ENCODE measurements at regions not wholly inside any gene's neighbourhood (a gene's known extent, or its start where the extent isn't known, plus 50 kb on each side); places are given as distances from the start of the nearest gene placed in this dataset.
"Not testable (repeated sequence)": the region's sequence is repeated elsewhere in the genome, so short reads cannot be mapped to it uniquely, and the experiment has no call there.

DNA sequence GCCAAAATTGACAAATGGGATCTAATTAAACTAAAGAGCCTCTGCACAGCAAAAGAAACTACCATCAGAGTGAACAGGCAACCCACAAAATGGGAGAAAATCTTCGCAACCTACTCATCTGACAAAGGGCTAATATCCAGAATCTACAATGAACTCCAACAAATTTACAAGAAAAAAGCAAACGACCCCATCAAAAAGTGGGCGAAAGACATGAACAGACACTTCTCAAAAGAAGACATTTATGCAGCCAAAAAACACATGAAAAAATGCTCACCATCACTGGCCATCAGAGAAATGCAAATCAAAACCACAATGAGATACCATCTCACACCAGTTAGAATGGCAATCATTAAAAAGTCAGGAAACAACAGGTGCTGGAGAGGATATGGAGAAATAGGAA, 261.4 kb upstream of the HNRNPA3 start:
- not testable (repeated sequence) for DNase-seq

DNA sequence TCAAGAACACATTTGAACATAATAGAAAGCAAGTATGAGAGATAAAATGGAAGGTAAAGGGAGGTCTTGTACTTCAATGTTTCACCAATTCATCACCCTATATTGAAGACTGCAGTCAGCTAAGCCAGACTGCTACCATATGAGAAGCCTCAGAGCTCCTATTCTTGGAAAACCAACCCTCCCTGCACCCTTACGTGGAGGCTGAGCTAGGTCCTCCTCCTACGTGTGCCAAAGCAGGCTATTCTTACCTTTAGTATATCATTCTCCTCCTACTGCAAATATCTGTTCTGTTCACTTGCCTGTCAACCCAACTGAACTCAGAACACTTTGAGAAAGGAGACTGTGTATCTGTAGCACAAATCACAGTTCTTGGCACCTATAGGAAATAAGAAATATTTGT, 255.8 kb upstream of the HNRNPA3 start:
- DNase-seq: no peak

DNA sequence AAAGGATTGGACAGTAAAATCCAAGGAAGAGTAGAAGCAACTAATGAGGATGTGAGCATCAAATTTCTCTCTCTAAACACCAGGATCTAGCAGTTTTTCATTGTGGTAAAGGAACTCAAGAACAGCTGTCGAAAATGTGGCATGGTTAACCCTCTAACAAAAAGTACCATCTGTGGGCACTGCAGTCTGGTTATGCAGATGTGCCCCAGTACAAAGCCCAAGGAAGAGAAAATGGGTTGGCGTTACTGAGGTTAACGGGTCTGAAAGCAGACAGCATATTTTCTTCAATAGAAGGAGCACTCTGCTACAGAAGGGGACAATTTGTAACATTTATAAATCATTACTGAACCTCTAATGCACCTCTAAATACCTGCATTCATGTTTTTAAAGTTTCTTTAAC, 253.0 kb upstream of the HNRNPA3 start:
- DNase-seq: no peak

DNA sequence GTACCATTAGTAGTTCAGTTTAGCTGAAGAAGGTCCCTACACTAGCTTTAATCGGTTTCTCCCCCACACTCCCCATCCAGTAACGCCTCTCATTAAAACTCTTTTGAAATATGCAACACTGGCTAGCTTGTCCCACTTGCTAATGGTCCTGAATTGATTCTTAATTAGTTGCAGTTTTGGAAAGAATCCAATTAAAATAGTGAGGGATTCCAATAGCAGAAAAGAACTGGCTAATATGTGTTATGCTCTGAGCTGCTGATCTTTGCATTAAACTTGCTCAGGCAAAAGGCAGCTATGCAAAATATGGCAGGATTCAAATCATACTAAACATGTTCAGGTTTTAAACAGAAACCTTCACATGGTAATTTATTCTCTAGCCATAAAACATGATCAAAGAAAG, 252.5 kb upstream of the HNRNPA3 start:
- DNase-seq: no peak

DNA sequence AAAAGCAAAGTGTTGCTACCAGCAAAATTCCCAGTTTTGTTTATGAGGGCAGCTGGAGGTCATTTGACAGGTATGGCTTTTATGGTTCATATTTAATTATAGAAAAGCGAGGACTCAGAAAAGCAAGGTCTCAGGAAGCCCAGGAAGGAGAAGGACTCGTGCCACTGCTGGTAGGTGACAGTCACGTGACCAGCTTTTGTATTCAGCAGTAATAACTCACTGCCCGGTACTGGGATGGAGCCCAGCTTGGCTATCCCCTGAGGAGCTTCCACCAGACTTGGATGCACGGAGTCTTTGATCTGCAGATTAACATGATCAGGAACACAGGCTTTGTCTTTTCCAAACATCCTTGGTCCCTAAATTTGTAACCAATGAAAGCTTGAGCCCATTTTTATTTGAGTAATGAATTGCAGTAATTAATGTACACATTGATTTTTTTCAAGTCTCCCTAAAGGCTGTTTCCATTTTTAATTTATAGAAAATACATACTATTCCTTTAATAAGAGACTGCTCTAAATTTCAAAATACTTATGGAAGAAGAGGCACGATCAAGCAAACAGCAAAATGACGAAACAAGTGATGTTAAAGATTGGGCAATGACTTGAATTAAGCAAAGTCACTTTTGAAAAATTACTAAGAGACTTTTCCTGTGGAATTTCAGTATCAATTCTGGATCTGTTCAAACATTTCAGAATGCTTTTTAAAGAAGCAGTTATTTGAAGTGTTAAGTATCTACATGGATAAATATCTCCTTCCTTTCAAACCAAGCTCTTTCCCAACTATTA, 251.7 kb upstream of the HNRNPA3 start:
- DNase-seq: no peak

DNA sequence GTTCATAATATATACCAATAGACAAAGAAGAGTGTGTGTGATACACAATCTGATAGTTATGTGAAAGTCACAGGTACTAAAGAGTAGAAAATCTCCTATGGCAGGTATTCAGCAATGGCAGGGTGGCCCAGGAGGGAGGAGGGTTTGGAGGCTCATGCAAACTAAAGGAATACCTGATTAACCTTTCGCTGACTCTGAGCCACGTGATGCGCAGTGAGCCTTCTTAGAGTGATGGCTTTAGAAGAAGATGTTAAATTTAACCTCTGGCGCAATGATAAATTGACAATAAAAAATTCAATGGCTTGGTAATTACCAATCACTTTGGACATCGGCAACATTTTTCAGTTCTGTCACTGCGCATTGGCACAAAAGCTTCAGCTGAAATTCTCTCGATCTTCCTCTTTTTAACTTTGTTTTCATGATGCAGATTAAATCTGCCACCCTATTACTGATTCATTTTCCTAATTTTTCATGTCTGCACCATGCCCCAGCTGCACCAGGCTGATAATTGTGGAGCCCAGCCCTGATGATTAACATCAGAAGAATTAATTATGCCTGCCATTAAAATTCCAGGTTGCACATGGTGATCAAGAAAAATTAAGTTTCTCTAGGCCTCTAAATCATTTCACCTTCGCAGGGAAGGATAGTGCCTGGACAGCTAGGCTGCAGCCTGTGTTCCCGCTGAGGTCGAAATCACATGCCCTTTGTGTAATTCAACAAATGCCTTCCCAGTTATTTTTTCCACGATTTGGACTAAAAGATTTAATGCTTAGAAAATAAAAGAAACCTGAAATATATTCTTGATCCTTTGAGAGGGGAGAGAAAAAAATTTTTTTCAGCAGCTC, 250.6 kb upstream of the HNRNPA3 start:
- DNase-seq: no peak

DNA sequence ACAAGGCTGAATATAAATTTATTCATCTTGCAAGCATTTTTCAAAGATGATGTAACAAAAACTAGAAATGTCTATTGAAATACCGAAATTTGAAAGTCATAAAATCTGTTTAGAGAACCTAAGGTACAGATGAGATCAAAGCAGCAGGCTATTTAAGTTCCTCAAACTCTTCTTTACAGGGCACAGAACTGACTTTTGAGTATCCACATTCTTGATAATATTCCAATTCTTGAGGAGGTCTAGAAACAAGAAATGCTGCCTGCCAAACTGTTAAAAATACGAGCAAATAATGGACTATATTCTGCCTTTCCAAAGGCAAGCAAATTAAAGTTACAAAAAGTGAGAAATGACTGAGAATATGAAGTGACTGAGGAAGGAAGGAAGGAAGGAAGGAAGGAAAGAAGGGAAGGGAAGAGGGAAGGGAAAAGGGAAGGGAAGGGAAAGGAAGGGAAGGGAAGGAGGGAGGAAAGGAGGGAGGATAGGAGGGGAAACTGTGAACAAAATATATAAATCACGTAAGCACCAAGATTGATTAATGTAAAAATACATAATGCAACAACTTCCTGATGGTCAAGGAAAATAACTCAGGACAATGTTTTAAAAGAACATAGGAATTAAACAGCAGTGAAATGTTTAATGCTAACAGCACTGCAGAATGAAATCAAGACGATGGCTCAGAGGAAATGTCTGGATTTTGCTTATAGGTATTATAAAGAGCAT, 248.9 kb upstream of the HNRNPA3 start:
- no peak for DNase-seq

DNA sequence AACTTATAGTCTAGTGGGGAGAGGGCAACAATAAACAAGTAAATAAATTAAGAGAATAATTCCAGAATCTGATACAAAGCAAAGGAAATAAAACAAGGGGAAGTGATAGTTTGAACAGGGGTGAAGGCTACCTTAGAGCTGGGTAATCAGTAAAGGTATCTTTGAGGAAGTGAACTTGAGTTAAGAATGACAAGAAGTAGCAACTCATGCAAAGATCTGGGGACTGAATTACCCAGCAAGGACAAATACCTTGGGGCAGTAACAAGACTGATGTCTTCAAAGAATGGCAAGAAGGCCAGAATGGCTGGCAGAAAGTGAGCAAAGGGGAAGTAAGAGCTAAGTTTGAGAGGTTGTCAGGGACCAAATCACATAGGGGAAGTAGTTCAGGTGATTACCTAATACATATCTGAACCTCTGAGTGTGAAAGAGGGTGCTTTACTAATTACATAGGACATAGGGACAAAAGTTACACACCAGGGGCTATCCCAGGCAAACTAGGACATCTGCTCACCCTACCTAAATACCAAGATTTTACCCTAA, 244.6 kb upstream of the HNRNPA3 start:
- DNase-seq: no peak

DNA sequence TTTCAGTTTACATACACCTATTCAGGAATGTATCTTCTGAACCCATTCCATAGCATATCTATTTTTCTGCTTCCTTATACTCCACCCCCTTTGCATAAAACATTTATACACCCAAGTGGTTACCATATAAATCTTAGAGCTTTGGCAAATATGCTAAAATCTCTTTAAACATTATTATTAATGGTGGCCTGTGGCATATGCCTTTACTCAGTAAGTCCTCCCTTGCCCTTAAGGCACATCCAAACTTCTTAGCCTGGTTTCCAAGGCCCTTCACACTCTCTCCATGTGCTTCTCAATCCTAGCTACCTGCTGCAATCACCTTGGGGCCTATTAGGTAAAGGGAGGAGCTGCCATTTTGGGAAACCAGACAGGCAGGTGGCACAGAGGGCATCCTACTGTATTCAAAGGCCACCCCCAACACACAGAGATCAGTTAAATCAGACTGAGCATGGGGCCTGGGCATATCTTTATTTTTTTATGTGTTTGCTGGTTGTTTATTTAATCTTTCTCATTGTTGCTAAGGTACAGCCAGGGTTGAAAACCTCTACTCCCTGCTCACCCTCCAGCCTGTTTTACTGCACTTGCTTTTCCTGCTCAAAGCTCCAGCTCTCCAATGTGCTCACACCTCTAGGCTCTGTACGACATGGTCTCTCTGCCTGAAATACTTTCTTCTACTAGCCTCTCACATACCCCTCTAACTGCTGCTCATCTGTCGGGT, 242.8 kb upstream of the HNRNPA3 start:
- no peak for DNase-seq

DNA sequence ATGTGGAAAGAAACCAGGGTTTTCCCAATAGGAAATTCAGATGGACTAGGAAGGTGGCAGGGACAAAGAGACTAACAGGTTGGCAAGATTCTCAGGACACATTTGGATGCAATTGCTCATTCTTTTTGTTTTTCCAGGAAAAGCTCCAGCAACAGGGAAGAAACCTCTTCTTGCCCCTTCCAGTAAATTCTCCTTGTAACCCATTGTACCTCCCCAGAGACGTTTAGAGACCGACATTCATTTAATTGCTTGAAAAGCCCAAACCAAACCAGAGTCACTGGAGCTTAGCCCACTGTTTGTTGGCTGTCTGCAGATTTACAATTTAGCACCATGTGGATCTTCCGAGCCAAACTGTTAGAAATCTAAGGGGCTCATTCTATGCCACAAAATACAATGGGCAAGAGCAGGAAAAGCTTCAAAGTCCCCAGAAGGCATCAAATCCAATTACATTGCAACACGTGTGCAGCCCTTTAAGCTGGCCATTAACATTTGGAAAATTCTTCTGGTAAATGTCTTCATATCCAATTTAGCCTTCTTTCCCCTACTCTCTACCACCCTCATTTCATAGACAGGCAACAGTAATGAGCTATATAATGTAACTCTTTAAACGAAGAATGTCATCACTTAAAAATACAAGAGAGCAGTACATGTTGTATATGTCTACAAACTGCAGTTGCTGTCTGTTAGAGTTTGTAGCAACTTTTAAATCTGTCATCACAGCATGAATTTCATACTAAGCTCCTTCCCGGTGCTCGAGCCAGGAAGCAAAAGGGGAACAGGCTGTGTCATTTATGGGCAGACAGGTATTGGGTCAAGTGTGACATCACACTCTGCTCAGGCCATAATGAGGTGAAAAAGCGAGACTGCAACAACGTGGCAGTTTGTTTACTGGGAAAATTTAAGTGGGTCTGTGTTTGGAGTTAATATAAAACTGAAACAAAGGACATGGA, 235.6 kb upstream of the HNRNPA3 start:
- no peak for DNase-seq

DNA sequence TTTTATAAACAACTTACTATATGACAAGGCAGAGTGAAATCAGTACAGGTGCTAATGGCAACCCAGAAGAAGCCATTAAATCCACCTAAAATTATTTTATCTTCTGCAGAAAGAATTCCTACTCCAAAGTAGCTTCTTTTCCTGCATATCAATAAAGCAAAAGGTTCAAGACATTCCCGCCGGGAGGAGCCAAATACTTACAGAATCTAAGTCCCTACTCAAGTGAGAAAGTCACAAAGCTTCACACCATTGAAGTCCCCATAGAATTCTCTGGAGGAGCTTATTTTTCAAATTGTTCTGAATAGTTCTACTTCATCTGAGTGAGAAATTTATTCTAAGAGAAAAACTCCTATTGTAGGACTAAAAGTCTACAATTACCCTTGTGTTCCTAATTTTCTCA, 233.7 kb upstream of the HNRNPA3 start:
- DNase-seq: peak; percentile 38

DNA sequence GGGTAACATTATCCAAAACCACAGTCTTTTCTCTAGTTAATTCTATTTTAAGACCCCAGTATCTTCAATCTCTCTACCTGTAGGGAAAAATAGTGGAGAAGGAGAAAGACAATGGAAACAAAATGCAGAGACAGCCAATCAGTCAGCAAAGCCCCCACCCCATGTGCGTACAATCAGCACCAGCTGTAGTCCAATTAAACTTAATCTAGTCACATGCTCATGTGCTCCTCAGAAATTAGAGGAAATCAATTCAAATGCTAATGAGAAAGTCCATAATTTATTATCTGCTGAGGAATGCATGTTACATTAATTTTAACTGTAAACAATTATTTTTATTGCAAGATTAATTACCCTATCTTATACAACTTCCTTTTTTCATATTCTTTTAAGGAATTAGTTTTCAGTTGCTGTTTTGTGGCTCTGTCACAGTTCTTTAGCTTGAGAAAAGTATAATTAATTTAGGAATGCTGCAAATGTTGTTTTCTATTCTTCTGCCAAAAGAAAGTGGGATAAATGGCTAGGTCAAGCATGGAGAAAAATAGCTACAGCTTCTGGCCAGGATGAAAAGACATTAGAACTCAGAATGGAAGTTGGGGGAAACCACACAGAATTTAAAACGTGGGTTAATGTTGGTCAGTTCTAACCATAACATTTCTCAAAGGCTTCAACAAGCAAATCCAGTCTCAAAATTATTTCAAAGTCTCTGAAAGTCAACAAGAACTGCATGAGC, 232.4 kb upstream of the HNRNPA3 start:
- no peak for DNase-seq

DNA sequence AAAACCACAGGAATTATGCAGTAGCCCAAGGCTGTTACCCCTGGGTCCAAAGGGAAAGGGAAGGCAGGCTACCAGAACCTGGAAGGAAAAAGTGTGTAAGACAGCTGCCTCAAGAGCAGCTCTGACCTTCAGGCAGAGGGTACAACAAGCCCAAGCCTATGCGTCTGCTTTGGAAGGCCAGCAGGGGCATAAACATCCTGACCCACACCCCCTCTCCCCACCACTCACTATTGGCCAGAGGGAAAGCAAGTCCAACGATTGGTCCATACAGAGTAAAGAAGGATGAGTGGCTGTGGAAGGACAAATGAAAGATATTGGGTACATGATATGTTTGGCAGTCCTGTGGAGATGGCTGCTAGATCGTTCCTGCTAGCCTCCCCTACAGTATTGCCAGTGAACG, 227.6 kb upstream of the HNRNPA3 start:
- no peak for DNase-seq

DNA sequence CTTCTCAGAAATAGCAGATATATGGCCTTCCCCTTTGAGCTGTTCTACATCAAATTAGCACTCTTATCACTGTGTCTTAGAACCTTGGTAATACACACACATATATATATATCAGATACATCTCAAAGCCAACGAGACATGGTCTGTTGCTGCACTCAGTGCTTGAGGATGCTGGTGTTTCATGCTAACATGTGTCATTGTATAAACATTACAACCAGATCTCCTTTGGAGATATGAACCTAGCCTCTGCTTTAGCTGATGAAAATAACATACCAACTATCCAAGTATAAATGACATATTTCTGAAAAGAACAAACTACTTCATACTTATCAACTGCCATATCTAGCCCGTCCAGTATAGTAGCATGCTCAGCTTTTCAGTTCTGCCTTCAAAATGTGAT, 226.7 kb upstream of the HNRNPA3 start:
- no peak for DNase-seq

DNA sequence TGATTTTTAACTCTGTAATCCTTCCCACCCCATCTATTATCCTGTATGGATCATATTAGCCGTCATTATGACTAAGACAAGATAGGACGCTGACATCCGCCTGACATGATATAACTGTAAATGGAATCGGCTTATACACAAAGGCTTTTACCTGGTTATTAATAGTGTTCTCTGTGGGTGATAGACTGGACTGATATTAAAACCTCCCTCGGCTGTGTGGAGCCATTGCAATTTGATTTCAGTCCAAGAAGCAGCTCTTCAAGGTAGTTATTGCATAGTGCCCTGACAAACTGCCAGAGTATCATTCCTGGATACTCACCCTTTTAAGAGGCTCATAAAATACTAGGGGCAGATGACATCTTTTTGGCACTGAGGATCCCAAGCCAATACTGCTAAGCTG, 226.1 kb upstream of the HNRNPA3 start:
- no peak for DNase-seq

DNA sequence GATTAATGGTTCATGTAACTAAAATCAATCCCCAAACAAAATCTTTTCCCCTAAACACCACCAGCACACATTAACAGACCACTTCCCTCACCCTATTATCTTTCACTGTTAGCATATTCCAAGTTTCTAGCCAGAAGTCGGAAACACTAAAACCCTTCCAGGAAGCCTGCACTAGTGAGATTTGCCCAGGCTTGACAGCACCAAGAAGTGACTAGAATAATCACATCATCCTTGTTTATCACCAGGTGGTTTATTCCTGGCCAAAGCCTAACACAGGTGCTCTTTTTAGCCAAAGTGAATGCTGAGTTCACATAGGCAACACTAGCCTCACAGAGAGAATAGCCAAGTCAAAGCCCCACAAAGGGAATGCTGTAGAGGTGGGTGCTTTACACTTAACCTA, 221.2 kb upstream of the HNRNPA3 start:
- DNase-seq: no peak

DNA sequence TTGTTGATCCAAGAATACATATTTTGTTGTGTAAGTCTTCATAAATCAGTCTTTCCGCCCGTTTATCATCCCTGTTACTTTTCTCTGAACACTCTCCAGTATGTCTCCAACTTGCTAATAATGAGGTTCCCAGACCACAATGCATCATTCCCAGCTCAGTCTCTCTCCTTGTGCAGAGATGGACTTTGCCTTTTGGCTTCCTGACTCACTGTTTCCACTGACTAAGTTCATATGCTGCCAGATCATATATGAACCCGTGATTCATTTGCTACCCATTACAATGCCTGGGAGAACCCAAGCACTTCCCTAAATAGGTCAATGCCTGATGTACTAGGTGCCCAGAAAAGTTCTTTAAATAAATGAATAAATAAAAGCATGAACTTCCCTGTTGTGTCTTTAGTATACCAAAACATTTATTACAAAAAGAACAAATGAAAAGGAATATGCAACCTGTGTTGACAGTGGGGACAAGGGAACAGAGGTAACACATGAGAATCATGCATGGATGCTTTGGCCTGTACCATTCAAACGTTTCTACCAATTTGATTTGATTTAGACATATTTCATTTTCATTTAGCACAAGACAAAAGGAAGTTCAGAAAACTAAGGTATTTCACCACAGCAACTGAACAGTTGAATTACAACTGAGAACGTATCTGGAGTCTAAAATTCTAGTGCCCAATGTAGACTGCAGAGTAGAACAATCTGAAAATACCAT, 215.4 kb upstream of the HNRNPA3 start:
- peak; percentile 44 for DNase-seq

DNA sequence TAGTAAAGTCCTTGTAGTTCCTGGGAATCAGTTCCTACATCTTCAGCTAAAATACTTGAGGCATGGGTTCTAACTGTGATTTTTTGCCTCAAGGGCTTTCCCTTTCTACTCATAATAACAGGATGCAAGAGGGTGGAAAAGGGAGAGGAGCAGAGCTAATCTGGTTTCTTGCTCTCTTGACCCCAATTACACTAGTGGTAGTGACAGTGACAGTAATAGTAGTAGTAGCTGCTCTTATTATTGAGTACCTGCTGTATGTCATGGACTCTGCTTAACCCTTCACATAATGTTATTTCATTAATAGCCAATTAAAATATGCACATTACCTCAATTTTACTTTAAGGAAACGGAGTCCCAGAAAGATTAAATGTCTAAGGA, 214.8 kb upstream of the HNRNPA3 start:
- DNase-seq: no peak

DNA sequence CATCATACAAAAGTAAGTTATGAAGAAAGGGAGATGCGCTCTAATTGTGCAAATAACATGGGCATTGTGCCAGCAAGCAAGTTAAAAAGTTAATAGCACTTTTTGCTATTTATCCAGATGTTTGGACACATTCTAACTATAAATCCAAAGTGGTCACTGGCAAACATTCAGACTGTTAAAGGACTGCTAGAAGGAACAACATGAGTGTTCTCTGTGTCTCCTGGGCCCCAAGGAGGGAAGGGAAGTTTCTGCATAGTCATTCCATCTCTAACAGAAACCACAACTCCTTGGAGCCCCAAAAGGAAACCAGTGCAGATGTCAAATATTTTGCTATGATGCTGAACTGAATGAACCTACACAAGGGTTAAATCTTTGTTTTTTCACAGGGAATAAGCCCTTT, 213.3 kb upstream of the HNRNPA3 start:
- peak; percentile 71 for DNase-seq

DNA sequence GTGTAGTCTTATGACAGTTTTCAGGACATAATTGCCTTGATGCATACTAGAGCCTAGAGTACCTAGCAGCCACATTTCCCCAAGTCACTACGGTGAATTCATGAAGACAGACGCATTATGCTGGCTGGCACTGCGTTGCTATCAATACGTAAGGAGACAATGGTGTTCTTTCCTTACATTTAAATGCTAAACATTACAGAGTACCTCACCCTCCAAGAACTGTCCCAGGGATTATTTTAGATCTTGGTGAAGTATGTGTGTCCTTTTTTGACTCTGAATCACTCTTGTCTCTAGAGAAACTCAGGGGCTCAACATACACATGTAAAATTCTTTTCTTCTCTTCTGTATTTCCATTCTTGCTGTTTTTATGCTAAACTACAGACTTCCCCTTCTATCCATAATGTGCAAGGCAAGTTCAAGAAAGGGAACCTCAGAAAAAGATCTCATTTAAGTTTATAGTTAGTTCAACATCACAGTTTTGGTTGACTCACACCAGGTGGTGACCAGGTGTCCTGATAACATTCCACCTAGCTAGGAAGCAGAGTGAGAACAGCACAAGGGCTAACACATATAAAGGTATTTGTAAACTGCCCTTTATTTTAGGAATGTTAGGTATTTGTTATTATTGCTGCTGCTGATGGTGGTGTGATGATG, 212.4 kb upstream of the HNRNPA3 start:
- no peak for DNase-seq
